GM23338 (cell line): ENCODE measurements at regions not wholly inside any gene's neighbourhood (a gene's known extent, or its start where the extent isn't known, plus 50 kb on each side); places are given as distances from the start of the nearest gene placed in this dataset.

Source experiments
- ATAC-seq: fragments of 200-7000 bp; cut with Tn5 transposase; 3 replicates; pipeline ENCODE4 v1.9.1; 2020
- DNase-seq: peaks from one replicate; pipeline ENCODE4 v3.0.0-alpha.2; 2015; ENCODE audit warnings: low spot score
- H2AFZ ChIP-seq: fragments of 200-600 bp; sonication (generic); 2 replicates; pipeline ENCODE4 v1.8.0; 2016; ENCODE audit warnings: antibody characterized with exemption, mild to moderate bottlenecking, moderate library complexity
- H3F3A ChIP-seq: fragments of 200-600 bp; sonication (generic); replicated peaks from 2 replicates; pipeline ENCODE4 v1.8.0; 2017; ENCODE audit warnings: antibody characterized with exemption, mixed run types, low read depth
- H3K27ac ChIP-seq: fragments of 200-600 bp; sonication (generic); 2 replicates; pipeline ENCODE4 v1.6.1; 2016; ENCODE audit warnings: low read depth
- H3K27me3 ChIP-seq: fragments of 200-600 bp; sonication (generic); 2 replicates; pipeline ENCODE4 v1.8.0; 2016; ENCODE audit warnings: mild to moderate bottlenecking, mixed run types, moderate library complexity; ENCODE audit not compliant: insufficient read depth
- H3K36me3 ChIP-seq: fragments of 200-600 bp; sonication (generic); 2 replicates; pipeline ENCODE4 v1.8.0; 2016; ENCODE audit warnings: mild to moderate bottlenecking; ENCODE audit not compliant: insufficient read depth
- H3K4me1 ChIP-seq: fragments of 200-600 bp; sonication (generic); 2 replicates; pipeline ENCODE4 v1.8.0; 2016; ENCODE audit warnings: mild to moderate bottlenecking, moderate library complexity; ENCODE audit not compliant: insufficient read depth
- H3K4me2 ChIP-seq: fragments of 200-600 bp; sonication (generic); 2 replicates; pipeline ENCODE4 v1.7.1; 2017; ENCODE audit warnings: mixed run types
- H3K4me3 ChIP-seq: fragments of 200-600 bp; sonication (generic); 2 replicates; pipeline ENCODE4 v1.6.1; 2016; ENCODE audit warnings: mixed run types
- H3K79me2 ChIP-seq: fragments of 200-600 bp; sonication (generic); replicated peaks from 2 replicates; pipeline ENCODE4 v1.8.0; 2017; ENCODE audit warnings: mild to moderate bottlenecking; ENCODE audit not compliant: insufficient read depth
- H3K9me2 ChIP-seq: fragments of 200-600 bp; sonication (generic); 2 replicates; pipeline ENCODE4 v1.8.0; 2017; ENCODE audit not compliant: insufficient read depth
- H4K20me1 ChIP-seq: fragments of 200-600 bp; sonication (generic); replicated peaks from 2 replicates; pipeline ENCODE4 v1.8.0; 2017; ENCODE audit warnings: mild to moderate bottlenecking; ENCODE audit not compliant: insufficient read depth
- H3K27ac Mint-ChIP-seq: 2 replicates; pipeline ENCODE4 v1.8.0; 2020; ENCODE audit warnings: inconsistent platforms, mild to moderate bottlenecking, moderate library complexity, mixed read lengths
- H3K27me3 Mint-ChIP-seq: 3 replicates; pipeline ENCODE4 v1.8.0; 2022; ENCODE audit warnings: low read depth, mild to moderate bottlenecking, moderate library complexity, mixed read lengths, inconsistent platforms; ENCODE audit not compliant: insufficient read depth, poor library complexity
- H3K36me3 Mint-ChIP-seq: 3 replicates; pipeline ENCODE4 v1.8.0; 2021; ENCODE audit warnings: low read depth, mild to moderate bottlenecking, inconsistent platforms, moderate library complexity, mixed read lengths
- H3K4me1 Mint-ChIP-seq: 3 replicates; pipeline ENCODE4 v1.8.0; 2020; ENCODE audit warnings: mild to moderate bottlenecking, inconsistent platforms, mixed read lengths
- H3K4me3 Mint-ChIP-seq: 3 replicates; pipeline ENCODE4 v1.8.0; 2021; ENCODE audit warnings: moderate library complexity, mild to moderate bottlenecking, inconsistent platforms, mixed read lengths
- H3K9me3 Mint-ChIP-seq: 3 replicates; pipeline ENCODE4 v1.8.0; 2020; ENCODE audit warnings: moderate library complexity, mild to moderate bottlenecking, inconsistent platforms, mixed read lengths
- CREB1 ChIP-seq: fragments of 250-450 bp; sonication (Bioruptor Pico); IDR thresholded peaks from 2 replicates; pipeline ENCODE4 v1.5.0; 2020; ENCODE audit warnings: low read depth, mild to moderate bottlenecking, moderate library complexity
- EZH2 ChIP-seq: fragments of 200-600 bp; sonication (generic); IDR thresholded peaks from one replicate; pipeline ENCODE4 v1.8.0; 2017; ENCODE audit warnings: antibody characterized with exemption, mild to moderate bottlenecking, low read depth; ENCODE audit not compliant: unreplicated experiment
- EZH2phosphoT487 ChIP-seq: fragments of 200-600 bp; sonication (generic); IDR thresholded peaks from one replicate; pipeline ENCODE4 v1.8.1; 2018; ENCODE audit warnings: antibody characterized with exemption; ENCODE audit not compliant: unreplicated experiment
- JUNB ChIP-seq: IDR thresholded peaks from one replicate; pipeline ENCODE4 v1.6.1; 2016; ENCODE audit warnings: antibody characterized with exemption; ENCODE audit not compliant: unreplicated experiment
- NANOG ChIP-seq: IDR thresholded peaks from 2 replicates; pipeline ENCODE4 v1.6.1; 2016; ENCODE audit warnings: antibody characterized with exemption, borderline replicate concordance
- POLR2AphosphoS5 ChIP-seq: IDR thresholded peaks from 2 replicates; pipeline ENCODE4 v1.6.1; 2016; ENCODE audit warnings: antibody characterized with exemption, low read depth
- STAT1 ChIP-seq: IDR thresholded peaks from one replicate; pipeline ENCODE4 v1.6.1; 2016; ENCODE audit warnings: antibody characterized with exemption; ENCODE audit not compliant: unreplicated experiment
- ZNF114 ChIP-seq: fragments of 250-450 bp; sonication (Bioruptor Pico); IDR thresholded peaks from 2 replicates; pipeline ENCODE4 v1.5.0; 2020; ENCODE audit warnings: mild to moderate bottlenecking, moderate library complexity
- ZNF331 ChIP-seq: fragments of 250-450 bp; sonication (Bioruptor Pico); IDR thresholded peaks from 2 replicates; pipeline ENCODE4 v1.5.0; 2020; ENCODE audit warnings: low read depth, mild to moderate bottlenecking, moderate library complexity
- TF ChIP-seq, protein P1 (sequence below): IDR thresholded peaks from 2 replicates; pipeline ENCODE4 v1.6.1; 2016; ENCODE audit warnings: antibody characterized with exemption
- TF ChIP-seq, protein P2 (sequence below): IDR thresholded peaks from one replicate; pipeline ENCODE4 v1.6.1; 2018; ENCODE audit warnings: antibody characterized with exemption; ENCODE audit not compliant: unreplicated experiment
- TF ChIP-seq, protein P3 (sequence below), 2 experiments: fragments of 200-600 bp in 1 of 2; sonication (generic) in 1 of 2; conservative IDR thresholded peaks; 2 replicates each; pipeline versions ENCODE4 v1.5.1 to v1.6.1; 2016 to 2017; ENCODE audit warnings: antibody characterized with exemption in 2 of 2, low read depth in 2 of 2, mild to moderate bottlenecking in 2 of 2, moderate library complexity in 1 of 2
- TF ChIP-seq, protein P4 (sequence below): fragments of 250-450 bp; sonication (Bioruptor Pico); IDR thresholded peaks from 2 replicates; pipeline ENCODE4 v1.5.0; 2020; ENCODE audit warnings: mild to moderate bottlenecking, moderate library complexity

DNA sequence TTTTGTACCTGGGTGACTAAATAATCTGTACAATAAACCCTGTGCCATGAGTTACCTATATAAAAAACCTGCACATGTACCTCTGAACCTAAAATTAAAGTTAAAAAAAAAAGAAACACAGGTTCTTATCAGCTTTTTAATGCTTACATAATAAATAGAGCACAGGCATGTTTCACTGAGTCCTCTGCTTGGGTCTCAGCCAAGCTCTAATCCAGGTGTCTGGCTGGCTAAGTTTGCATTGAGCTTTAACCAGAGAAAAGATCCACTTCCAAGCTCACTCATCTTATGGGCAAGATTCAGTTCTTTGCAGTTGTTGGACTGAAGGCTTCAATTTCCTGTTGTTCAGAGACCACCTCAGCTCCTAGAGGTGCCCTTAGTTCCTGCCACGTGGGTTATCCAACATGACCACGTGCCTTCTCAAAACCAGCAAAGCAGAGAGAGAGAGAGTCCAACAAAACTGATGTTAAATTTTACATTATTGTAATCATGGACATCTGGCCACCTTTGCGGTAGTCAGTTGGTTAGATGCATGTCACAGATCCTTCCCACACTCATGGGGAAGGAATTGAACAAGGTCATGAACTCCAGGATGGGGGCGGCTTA, 68.2 kb upstream of the TMPRSS2 start:
- no peak overlapping the region for H3K27ac Mint-ChIP-seq
- Histone ChIP-seq H3K9me2 (no peaks in the 10 kb centered on the region), H4K20me1 (no peaks in the 10 kb centered on the region), H3F3A (no peaks in the 10 kb centered on the region), H3K4me2 (no peak overlapping the region), H3K4me3 (no peak overlapping the region), H3K4me1 (no peaks in the 10 kb centered on the region), H3K36me3 (no peaks in the 10 kb centered on the region), H3K79me2 (no peaks in the 10 kb centered on the region), H3K27me3 (no peaks in the 10 kb centered on the region), H3K27ac (no peak overlapping the region), H2AFZ (no peak overlapping the region)
- no peak for ATAC-seq
- DNase-seq = no peak
- no peak for TF ChIP-seq CREB1 (CRISPR knock-in tag)
- TF ChIP-seq, protein P1, sequence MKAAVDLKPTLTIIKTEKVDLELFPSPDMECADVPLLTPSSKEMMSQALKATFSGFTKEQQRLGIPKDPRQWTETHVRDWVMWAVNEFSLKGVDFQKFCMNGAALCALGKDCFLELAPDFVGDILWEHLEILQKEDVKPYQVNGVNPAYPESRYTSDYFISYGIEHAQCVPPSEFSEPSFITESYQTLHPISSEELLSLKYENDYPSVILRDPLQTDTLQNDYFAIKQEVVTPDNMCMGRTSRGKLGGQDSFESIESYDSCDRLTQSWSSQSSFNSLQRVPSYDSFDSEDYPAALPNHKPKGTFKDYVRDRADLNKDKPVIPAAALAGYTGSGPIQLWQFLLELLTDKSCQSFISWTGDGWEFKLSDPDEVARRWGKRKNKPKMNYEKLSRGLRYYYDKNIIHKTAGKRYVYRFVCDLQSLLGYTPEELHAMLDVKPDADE = no peak
- no peak for TF ChIP-seq EZH2
- TF ChIP-seq, protein P2, sequence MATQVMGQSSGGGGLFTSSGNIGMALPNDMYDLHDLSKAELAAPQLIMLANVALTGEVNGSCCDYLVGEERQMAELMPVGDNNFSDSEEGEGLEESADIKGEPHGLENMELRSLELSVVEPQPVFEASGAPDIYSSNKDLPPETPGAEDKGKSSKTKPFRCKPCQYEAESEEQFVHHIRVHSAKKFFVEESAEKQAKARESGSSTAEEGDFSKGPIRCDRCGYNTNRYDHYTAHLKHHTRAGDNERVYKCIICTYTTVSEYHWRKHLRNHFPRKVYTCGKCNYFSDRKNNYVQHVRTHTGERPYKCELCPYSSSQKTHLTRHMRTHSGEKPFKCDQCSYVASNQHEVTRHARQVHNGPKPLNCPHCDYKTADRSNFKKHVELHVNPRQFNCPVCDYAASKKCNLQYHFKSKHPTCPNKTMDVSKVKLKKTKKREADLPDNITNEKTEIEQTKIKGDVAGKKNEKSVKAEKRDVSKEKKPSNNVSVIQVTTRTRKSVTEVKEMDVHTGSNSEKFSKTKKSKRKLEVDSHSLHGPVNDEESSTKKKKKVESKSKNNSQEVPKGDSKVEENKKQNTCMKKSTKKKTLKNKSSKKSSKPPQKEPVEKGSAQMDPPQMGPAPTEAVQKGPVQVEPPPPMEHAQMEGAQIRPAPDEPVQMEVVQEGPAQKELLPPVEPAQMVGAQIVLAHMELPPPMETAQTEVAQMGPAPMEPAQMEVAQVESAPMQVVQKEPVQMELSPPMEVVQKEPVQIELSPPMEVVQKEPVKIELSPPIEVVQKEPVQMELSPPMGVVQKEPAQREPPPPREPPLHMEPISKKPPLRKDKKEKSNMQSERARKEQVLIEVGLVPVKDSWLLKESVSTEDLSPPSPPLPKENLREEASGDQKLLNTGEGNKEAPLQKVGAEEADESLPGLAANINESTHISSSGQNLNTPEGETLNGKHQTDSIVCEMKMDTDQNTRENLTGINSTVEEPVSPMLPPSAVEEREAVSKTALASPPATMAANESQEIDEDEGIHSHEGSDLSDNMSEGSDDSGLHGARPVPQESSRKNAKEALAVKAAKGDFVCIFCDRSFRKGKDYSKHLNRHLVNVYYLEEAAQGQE = no peak
- TF ChIP-seq, protein P3, sequence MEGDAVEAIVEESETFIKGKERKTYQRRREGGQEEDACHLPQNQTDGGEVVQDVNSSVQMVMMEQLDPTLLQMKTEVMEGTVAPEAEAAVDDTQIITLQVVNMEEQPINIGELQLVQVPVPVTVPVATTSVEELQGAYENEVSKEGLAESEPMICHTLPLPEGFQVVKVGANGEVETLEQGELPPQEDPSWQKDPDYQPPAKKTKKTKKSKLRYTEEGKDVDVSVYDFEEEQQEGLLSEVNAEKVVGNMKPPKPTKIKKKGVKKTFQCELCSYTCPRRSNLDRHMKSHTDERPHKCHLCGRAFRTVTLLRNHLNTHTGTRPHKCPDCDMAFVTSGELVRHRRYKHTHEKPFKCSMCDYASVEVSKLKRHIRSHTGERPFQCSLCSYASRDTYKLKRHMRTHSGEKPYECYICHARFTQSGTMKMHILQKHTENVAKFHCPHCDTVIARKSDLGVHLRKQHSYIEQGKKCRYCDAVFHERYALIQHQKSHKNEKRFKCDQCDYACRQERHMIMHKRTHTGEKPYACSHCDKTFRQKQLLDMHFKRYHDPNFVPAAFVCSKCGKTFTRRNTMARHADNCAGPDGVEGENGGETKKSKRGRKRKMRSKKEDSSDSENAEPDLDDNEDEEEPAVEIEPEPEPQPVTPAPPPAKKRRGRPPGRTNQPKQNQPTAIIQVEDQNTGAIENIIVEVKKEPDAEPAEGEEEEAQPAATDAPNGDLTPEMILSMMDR (conservative IDR thresholded peaks at IDR 0.05; ENCODE audit: low read depth in 2 of 2) = no peak
- no peak for TF ChIP-seq EZH2phosphoT487
- no peak for TF ChIP-seq ZNF331 (CRISPR knock-in tag)
- TF ChIP-seq STAT1 = no peak
- TF ChIP-seq, protein P4, sequence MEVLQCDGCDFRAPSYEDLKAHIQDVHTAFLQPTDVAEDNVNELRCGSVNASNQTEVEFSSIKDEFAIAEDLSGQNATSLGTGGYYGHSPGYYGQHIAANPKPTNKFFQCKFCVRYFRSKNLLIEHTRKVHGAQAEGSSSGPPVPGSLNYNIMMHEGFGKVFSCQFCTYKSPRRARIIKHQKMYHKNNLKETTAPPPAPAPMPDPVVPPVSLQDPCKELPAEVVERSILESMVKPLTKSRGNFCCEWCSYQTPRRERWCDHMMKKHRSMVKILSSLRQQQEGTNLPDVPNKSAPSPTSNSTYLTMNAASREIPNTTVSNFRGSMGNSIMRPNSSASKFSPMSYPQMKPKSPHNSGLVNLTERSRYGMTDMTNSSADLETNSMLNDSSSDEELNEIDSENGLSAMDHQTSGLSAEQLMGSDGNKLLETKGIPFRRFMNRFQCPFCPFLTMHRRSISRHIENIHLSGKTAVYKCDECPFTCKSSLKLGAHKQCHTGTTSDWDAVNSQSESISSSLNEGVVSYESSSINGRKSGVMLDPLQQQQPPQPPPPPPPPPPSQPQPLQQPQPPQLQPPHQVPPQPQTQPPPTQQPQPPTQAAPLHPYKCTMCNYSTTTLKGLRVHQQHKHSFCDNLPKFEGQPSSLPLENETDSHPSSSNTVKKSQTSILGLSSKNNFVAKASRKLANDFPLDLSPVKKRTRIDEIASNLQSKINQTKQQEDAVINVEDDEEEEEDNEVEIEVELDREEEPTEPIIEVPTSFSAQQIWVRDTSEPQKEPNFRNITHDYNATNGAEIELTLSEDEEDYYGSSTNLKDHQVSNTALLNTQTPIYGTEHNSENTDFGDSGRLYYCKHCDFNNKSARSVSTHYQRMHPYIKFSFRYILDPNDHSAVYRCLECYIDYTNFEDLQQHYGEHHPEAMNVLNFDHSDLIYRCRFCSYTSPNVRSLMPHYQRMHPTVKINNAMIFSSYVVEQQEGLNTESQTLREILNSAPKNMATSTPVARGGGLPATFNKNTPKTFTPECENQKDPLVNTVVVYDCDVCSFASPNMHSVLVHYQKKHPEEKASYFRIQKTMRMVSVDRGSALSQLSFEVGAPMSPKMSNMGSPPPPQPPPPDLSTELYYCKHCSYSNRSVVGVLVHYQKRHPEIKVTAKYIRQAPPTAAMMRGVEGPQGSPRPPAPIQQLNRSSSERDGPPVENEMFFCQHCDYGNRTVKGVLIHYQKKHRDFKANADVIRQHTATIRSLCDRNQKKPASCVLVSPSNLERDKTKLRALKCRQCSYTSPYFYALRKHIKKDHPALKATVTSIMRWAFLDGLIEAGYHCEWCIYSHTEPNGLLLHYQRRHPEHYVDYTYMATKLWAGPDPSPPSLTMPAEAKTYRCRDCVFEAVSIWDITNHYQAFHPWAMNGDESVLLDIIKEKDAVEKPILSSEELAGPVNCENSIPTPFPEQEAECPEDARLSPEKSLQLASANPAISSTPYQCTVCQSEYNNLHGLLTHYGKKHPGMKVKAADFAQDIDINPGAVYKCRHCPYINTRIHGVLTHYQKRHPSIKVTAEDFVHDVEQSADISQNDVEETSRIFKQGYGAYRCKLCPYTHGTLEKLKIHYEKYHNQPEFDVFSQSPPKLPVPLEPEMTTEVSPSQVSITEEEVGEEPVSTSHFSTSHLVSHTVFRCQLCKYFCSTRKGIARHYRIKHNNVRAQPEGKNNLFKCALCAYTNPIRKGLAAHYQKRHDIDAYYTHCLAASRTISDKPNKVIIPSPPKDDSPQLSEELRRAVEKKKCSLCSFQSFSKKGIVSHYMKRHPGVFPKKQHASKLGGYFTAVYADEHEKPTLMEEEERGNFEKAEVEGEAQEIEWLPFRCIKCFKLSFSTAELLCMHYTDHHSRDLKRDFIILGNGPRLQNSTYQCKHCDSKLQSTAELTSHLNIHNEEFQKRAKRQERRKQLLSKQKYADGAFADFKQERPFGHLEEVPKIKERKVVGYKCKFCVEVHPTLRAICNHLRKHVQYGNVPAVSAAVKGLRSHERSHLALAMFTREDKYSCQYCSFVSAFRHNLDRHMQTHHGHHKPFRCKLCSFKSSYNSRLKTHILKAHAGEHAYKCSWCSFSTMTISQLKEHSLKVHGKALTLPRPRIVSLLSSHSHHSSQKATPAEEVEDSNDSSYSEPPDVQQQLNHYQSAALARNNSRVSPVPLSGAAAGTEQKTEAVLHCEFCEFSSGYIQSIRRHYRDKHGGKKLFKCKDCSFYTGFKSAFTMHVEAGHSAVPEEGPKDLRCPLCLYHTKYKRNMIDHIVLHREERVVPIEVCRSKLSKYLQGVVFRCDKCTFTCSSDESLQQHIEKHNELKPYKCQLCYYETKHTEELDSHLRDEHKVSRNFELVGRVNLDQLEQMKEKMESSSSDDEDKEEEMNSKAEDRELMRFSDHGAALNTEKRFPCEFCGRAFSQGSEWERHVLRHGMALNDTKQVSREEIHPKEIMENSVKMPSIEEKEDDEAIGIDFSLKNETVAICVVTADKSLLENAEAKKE (CRISPR knock-in tag) = no peak
- TF ChIP-seq NANOG = no peak
- TF ChIP-seq ZNF114 (CRISPR knock-in tag) = no peak
- no peak for TF ChIP-seq POLR2AphosphoS5
- no peak for TF ChIP-seq JUNB
- no peak overlapping the region for H3K4me3 Mint-ChIP-seq
- peaks cover 2% of the 10 kb centered on the region for H3K27me3 Mint-ChIP-seq
- peaks cover 53% of the 10 kb centered on the region for H3K9me3 Mint-ChIP-seq
- H3K4me1 Mint-ChIP-seq = no peaks in the 10 kb centered on the region; the same call in 2 of the 3 replicates
- peaks cover 7% of the 10 kb centered on the region; the same call in 2 of the 3 replicates for H3K36me3 Mint-ChIP-seq
